ENCODE measurements at regions not wholly inside any gene's neighbourhood (a gene's known extent, or its start where the extent isn't known, plus 50 kb on each side); places are given as distances from the start of the nearest gene placed in this dataset.

- Histone ChIP-seq H2AFZ (ENCODE audit: control insufficient read depth, low read depth, low read length) (no peak overlapping the region), H3K79me2 (ENCODE audit: control insufficient read depth, insufficient read depth, low read length) (no peaks in the 10 kb centered on the region), H3K27ac (ENCODE audit: control insufficient read depth, insufficient read depth) (no peak overlapping the region), H4K20me1 (ENCODE audit: control insufficient read depth, insufficient read depth) (no peaks in the 10 kb centered on the region), H3K9me3 (replicated peaks; ENCODE audit: control insufficient read depth, insufficient read depth, low read length) (no peaks in the 10 kb centered on the region; the same call in 2 of the 3 replicates), H3K27me3 (replicated peaks in 1 of 2; ENCODE audit: control insufficient read depth in 2 of 2, insufficient read depth in 2 of 2, low read length in 1 of 2) (no peaks in the 10 kb centered on the region), H3K4me1 (ENCODE audit: control insufficient read depth, insufficient read depth, low read length) (no peaks in the 10 kb centered on the region), H3K9ac (ENCODE audit: control insufficient read depth, insufficient read depth, low read length) (no peak overlapping the region), H3K4me3 (no peak overlapping the region), H3K4me2 (ENCODE audit: control insufficient read depth, insufficient read depth) (no peak overlapping the region), H3K36me3 (ENCODE audit: control insufficient read depth in 2 of 2, insufficient read depth in 2 of 2, low read length in 1 of 2) (no peaks in the 10 kb centered on the region)
- DNase-seq (ENCODE audit: low read depth, low spot score) (no peak), ATAC-seq (no peak), FAIRE-seq (no peak)
- intact Hi-C loops (cut with micrococcal nuclease; ENCODE audit: unreplicated experiment): no loop called here
- ChIA-PET CTCF (no interaction called here), RAD21 (ENCODE audit: unreplicated experiment) (no interaction called here), SMC1A (ENCODE audit: uncharacterized antibody, unreplicated experiment) (no interaction called here), POLR2A (no interaction called here)
- TF ChIP-seq ASH2L (IDR thresholded peaks at IDR 0.05; ENCODE audit: borderline replicate concordance, low read depth) (no peak), HDGF (IDR thresholded peaks at IDR 0.05) (no peak), SUPT20H (IDR thresholded peaks at IDR 0.05; ENCODE audit: borderline replicate concordance, control insufficient read depth, low read depth, low read length) (no peak), PBX3 (IDR thresholded peaks at IDR 0.05; ENCODE audit: insufficient replicate concordance, low read depth, low read length) (no peak), USF1 (IDR thresholded peaks at IDR 0.05; ENCODE audit: borderline replicate concordance, extremely low read length, insufficient read depth, low read depth, low read length) (no peak), SREBF2 (IDR thresholded peaks at IDR 0.05; ENCODE audit: low read length) (no peak), ZNF592 (IDR thresholded peaks at IDR 0.05) (no peak), MEF2A (IDR thresholded peaks at IDR 0.05; ENCODE audit: insufficient read depth, low read depth, low read length) (no peak), CBX5 (IDR thresholded peaks at IDR 0.05; ENCODE audit: low read depth) (no peak), SUZ12 (IDR thresholded peaks at IDR 0.05; ENCODE audit: unreplicated experiment) (no peak), NFYA (IDR thresholded peaks at IDR 0.05; ENCODE audit: borderline replicate concordance, low read depth, low read length) (no peak)
- WGBS (ENCODE audit: insufficient coverage, insufficient replicate concordance, low lambda C conversion rate, missing lambda C conversion rate): 64% methylated on average over 5 of the region's 5 CpGs
- BruUV-seq (replicated peaks): no TSS peak
- in situ Hi-C loops (cut with MboI): no loop called here
Measured at GRCh38 chr5:2993771-2994170, 242.3 kb upstream of the IRX2 start.
